ENCODE measurements at regions not wholly inside any gene's neighbourhood (a gene's known extent, or its start where the extent isn't known, plus 50 kb on each side); places are given as distances from the start of the nearest gene placed in this dataset.
"Not testable (repeated sequence)": the region's sequence is repeated elsewhere in the genome, so short reads cannot be mapped to it uniquely, and the experiment has no call there.

DNA sequence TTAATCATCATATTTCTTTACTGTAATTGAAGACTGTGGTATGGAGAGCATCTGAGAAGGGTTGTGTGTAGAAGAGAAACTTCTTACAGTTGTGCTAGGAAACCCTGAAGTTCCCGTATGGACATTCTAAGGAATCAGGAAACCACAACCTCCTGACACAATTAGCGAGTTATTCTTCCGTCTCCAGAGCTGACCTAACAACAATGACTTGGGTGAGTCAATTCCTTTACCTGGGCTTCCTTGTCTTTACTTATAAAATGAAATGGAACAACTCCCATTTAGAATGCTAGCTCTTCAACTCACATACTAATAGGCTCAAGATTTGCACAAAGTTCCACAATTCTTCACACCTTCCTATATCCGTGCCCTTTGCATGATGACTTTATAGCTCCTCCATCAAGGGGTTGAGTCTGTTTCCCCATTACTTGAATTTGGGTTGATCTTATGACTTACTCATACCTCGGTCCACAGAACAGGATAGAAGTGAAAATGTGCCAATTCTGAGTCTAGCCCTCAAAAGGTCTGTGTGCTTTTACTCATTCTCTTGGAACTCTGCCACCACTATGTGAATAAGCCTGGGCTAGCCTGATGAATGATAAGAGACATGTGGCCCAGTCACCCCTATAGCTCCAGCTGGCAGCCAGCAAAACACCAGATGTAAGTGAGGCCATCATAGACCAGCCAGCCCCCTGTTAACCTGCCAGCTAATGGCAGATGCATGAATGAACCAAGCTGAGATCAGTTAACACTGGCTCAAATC lies 459.4 kb downstream of the ETNK1 start:
- DNase-seq (ENCODE audit: low spot score) = no peak

DNA sequence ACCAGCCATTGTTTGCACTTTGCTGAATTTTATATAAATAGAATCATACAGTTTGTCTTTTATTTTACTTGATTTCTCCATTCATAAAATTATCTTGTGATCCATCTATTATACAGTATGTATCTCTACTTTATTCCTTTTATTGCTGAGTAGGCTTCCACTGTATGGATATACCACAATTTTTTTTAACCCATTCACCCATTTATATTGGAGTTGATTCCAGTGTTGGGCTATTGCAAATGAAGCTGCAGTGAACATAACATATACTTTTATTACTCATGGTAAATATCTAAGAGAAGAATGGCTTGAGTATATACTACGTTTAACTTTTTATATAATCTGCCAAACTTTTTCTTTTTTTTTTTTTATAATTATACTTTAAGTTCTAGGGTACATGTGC lies 463.6 kb downstream of the ETNK1 start:
- no peak for DNase-seq (ENCODE audit: low spot score)

- DNase-seq (ENCODE audit: low spot score) = no peak
Observed at GRCh38 chr12:23093488-23093887, 468.5 kb downstream of the ETNK1 start.

GRCh38 chr12:23096321-23096720 lies 471.4 kb downstream of the ETNK1 start:
- DNase-seq (ENCODE audit: low spot score) = no peak

- DNase-seq (ENCODE audit: low spot score) = no peak
Observed at GRCh38 chr12:23098110-23098509, 473.1 kb downstream of the ETNK1 start.

- no peak for DNase-seq (ENCODE audit: low spot score)
Observed at GRCh38 chr12:23098517-23098916, 473.5 kb downstream of the ETNK1 start.

DNA sequence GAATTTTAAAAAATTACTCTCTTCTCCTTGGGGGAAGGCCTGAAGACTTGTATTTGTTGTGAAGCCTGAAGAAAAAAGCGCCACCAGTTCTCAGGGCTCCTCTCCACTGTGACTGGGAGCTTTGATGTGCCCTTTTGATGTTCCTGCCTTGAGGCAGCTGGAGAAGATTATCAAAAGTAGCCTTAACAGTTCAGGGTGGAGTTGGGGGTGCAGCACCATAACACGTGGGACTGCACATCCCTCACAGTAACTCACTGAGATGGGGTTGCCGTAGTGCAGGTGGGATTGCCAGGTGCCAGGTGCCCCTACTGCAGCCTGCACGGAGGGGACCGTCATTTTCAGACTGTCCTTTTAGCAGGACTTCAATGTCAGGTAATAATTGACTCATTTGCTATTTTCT lies 474.1 kb downstream of the ETNK1 start:
- no peak for DNase-seq (ENCODE audit: low spot score)

DNA sequence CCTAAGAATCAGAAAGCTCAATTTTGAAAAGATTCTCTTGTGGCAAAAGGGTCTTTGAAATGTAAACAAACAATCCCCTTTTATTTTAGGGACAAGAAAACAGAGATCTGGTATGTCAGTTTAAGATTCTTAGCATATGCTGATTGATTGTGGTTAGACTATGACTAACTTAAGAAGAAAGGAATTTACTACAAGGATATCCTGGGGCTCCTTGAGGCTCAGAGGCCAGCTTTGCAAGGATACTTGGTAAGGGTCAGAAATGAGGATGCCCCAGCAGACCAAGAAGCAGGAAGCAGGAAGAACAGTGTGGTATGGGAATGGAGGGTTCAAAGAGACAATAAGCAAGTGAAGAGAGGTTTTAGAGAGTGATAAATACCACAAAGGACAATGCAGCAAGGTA lies 474.6 kb downstream of the ETNK1 start:
- DNase-seq (ENCODE audit: low spot score) = no peak

GRCh38 chr12:23108957-23109356 lies 484.0 kb downstream of the ETNK1 start:
- no peak for DNase-seq (ENCODE audit: low spot score)

DNA sequence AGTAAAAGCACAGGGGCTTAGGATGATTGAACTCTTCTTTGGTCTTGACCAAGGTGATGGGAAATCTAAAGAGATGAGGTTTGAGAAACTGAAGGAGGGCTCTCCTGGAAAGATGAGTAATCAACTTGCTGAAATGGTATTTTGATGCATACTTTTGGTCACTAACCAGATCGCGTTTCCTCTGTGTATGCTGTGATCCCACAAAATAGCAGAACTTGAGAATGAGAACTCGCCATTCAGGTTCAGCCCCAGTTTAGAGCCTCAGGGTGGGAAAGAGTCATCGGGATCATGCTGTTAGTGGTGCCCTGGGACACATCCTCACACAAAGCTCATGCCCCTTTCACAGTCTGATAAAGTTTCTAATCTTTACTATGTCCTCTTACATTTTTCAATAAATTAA lies 488.8 kb downstream of the ETNK1 start:
- DNase-seq (ENCODE audit: low spot score) = no peak

- DNase-seq (ENCODE audit: low spot score) = no peak
Observed at GRCh38 chr12:23115984-23116383, 491.0 kb downstream of the ETNK1 start.

DNA sequence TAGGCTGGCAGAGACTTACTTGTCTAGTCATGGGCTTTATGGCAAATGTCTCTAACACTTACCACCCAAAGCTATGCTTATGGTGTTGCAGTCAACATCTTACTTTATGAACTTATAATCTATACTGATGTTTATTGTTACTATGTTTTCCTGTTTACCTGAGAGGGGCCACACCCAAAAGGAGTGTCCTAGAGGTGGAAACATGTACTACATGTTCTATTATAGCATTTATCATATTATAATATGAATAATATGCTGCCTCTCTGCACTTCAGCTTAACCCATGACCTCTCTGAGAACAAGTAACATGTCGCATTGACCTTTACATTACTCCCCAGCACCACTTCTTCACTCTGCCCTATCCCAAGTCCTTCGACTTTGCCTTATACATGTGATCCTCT lies 501.8 kb downstream of the ETNK1 start:
- no peak for DNase-seq (ENCODE audit: low spot score)

GRCh38 chr12:23127701-23128100 lies 502.7 kb downstream of the ETNK1 start:
- no peak for DNase-seq (ENCODE audit: low spot score)

DNA sequence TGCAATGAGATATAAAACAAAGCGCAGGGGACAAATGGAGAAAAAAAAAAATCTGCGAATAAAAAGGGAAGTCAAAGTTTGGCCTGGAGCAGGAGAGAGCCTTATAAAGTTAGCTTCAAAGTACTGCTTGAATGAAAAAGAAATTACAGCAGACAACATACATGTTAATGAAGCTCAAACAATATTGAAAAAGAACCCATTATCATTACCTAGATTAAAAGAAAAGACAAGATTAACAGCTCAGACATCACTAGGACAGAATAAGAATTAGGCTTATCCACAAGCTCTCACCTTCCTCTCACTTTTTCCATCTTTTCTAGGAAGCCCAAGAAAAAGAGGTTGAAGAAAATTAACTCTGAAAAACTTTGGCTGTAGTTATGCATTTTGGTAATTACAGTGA lies 503.5 kb downstream of the ETNK1 start:
- DNase-seq (ENCODE audit: low spot score) = no peak

DNA sequence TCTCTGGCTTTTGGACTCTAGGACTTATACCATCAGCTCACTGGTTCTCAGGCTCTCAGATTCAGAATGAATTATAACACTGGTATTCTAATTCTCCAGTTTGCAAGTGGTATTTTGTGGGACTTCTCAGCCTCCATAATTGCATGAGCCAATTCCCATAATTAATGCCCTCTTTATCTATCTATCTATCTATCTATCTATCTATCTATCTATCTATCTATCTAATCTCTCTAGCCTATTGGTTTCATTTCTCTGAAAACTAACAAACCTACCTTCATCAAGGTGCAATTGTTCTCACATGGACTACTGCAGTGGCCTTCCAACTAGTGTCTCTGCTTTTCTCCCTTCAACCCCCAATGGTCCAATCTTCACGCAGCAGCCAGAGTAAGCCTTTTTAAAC lies 507.4 kb downstream of the ETNK1 start:
- no peak for DNase-seq (ENCODE audit: low spot score)

GRCh38 chr12:23133471-23133870 lies 508.5 kb downstream of the ETNK1 start:
- DNase-seq (ENCODE audit: low spot score) = no peak

DNA sequence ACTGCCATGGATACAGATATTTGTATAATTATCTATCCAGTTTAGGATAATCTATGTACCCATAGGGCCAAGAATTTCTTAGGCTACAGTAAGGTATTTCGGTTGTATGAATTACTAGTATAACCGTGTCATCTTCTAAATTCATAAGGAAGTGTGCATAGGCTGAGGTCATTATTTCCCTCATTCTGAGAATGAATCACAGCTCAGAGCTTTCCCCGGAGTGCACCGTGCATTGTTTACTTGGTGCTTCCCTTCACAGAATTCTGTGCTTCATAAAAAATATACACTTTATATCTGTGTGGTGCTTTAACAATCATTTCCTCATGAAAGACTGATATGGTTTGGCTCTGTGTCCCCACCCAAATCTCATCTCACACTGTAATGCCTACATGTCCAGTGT lies 514.1 kb downstream of the ETNK1 start:
- DNase-seq (ENCODE audit: low spot score) = no peak

DNA sequence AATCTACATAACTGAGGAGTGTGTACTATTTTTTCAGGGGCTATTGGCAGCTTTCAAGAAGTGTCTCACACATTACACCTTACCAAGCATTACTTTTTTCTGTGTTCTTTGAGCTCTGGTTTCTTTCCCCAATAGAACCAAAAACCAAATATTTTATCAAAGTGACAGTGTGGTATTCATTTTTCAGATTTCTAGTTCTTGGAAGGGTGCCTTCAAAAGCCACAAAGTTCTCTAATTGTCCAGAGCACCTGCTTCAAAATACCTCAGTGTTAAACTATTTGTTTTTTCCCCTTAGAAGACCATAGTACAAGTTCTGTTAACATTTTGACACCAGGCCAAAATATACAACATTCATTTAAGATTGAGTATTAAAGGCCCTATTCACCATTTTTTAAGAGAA lies 515.7 kb downstream of the ETNK1 start:
- DNase-seq (ENCODE audit: low spot score) = no peak

- no peak for DNase-seq (ENCODE audit: low spot score)
Observed at GRCh38 chr12:23141335-23141734, 516.4 kb downstream of the ETNK1 start.

DNA sequence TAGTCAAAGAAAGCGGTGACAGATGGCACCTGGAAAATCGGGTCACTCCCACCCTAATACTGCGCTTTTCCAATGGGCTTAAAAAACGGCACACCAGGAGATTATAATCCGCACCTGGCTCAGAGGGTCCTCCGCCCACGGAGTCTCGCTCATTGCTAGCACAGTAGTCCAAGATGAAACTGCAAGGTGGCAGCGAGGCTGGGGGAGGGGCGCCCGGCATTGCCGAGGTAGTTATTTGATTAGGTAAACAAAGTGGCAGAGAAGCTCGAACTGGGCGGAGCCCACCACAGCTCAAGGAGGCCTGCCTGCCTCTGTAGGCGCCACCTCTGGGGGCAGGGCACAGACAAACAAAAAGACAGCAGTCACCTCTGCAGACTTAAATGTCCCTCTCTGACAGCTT lies 521.1 kb downstream of the ETNK1 start:
- DNase-seq (ENCODE audit: low spot score) = not testable (repeated sequence)

- DNase-seq (ENCODE audit: low spot score) = no peak
Observed at GRCh38 chr12:23168459-23168858, 543.5 kb downstream of the ETNK1 start.

GRCh38 chr12:23169012-23169695 lies 544.2 kb downstream of the ETNK1 start:
- no peak for DNase-seq (ENCODE audit: low spot score)

DNA sequence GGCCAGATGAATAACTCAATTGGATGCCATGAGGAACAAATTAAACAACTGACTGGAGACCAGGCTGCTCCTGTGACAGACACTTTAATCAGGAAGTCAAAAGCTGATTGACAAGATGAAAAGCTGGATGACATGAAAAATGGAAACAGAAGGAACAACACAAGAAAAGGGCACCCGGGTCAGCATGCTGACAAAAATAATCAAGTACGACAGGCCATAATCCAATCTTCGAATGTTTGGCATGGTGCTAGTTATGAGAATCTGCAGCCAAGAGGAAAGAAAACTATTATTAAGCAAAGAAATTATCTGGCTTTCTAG lies 544.7 kb downstream of the ETNK1 start:
- no peak for DNase-seq (ENCODE audit: low spot score)

DNA sequence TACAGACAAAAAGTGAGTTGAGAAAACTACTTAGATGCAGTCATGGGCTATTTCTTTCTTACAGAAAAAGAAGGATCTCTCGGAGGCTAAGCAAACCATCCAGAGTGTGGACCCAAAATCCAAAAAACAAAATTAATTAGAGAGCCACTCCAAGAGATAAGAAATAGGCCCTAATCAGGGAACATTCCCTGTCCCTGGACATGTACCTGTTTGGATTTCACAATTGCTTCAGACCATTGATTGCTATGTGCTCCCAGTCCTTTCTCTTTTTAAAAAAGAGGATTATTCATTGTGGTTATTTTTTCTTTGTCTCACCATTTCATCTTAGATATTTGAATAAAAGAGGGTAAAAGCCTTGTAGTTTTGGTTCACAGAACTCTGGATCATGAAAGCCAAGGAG lies 549.9 kb downstream of the ETNK1 start:
- no peak for DNase-seq (ENCODE audit: low spot score)

Data from CD4-positive, alpha-beta T cell treated with Interleukin-6 at 100 ng/mL for 8 hours (primary cell).